ENCODE measurements at regions not wholly inside any gene's neighbourhood (a gene's known extent, or its start where the extent isn't known, plus 50 kb on each side); places are given as distances from the start of the nearest gene placed in this dataset.

GRCh38 chr12:18878676-18879180 is 140.8 kb downstream of the CAPZA3 start:
- no peak for TF ChIP-seq CTCF (conservative IDR thresholded peaks at IDR 0.05; ENCODE audit: low read length)
- TF ChIP-seq EZH2phosphoT487 (IDR thresholded peaks at IDR 0.05; ENCODE audit: borderline replicate concordance), result no peak

Measured in Loucy (cell line).